Smooth muscle cell (in vitro differentiated cells): ENCODE measurements at regions not wholly inside any gene's neighbourhood (a gene's known extent, or its start where the extent isn't known, plus 50 kb on each side); places are given as distances from the start of the nearest gene placed in this dataset.

Experiments used
- DNase-seq: peaks from one replicate; lab custom pipeline; 2025; ENCODE audit not compliant: unreplicated experiment; lab: John Stamatoyannopoulos, UW
- H2AFZ ChIP-seq: fragments of 200-600 bp; sonication (generic); 2 replicates; pipeline ENCODE4 v1.6.0; 2016; ENCODE audit warnings: antibody characterized with exemption, low read depth, mild to moderate bottlenecking
- H3F3A ChIP-seq: fragments of 200-600 bp; sonication (generic); 2 replicates; pipeline ENCODE4 v1.6.0; 2017; ENCODE audit warnings: antibody characterized with exemption, low read depth
- H3K27ac ChIP-seq: fragments of 200-600 bp; sonication (generic); 2 replicates; pipeline ENCODE4 v1.5.1; 2016; ENCODE audit warnings: low read depth, mild to moderate bottlenecking
- H3K27me3 ChIP-seq: fragments of 200-600 bp; sonication (generic); 2 replicates; pipeline ENCODE4 v1.6.1; 2016; ENCODE audit warnings: low read depth, mild to moderate bottlenecking
- H3K36me3 ChIP-seq: fragments of 200-600 bp; sonication (generic); 2 replicates; pipeline ENCODE4 v1.5.1; 2016; ENCODE audit warnings: low read depth
- H3K4me1 ChIP-seq: fragments of 200-600 bp; sonication (generic); 2 replicates; pipeline ENCODE4 v1.5.1; 2016; ENCODE audit warnings: low read depth
- H3K4me2 ChIP-seq: fragments of 200-600 bp; sonication (generic); 2 replicates; pipeline ENCODE4 v1.6.0; 2016; ENCODE audit warnings: mild to moderate bottlenecking
- H3K4me3 ChIP-seq: fragments of 200-600 bp; sonication (generic); 2 replicates; pipeline ENCODE4 v1.5.1; 2016; ENCODE audit warnings: mild to moderate bottlenecking
- H3K79me2 ChIP-seq: fragments of 200-600 bp; sonication (generic); 2 replicates; pipeline ENCODE4 v1.6.0; 2016; ENCODE audit warnings: low read depth, mild to moderate bottlenecking
- H3K9ac ChIP-seq: fragments of 200-600 bp; sonication (generic); 2 replicates; pipeline ENCODE4 v1.6.0; 2016; ENCODE audit warnings: low read depth
- H3K9me3 ChIP-seq: fragments of 200-600 bp; sonication (generic); replicated peaks from 2 replicates; pipeline ENCODE4 v1.5.1; 2016; ENCODE audit warnings: low read depth
- H4K20me1 ChIP-seq: fragments of 200-600 bp; sonication (generic); 2 replicates; pipeline ENCODE4 v1.6.0; 2016; ENCODE audit warnings: low read depth
- WGBS: methylation state at CpG from one replicate; pipeline ENCODE4 v1.1.7; 2016; ENCODE audit warnings: low lambda C conversion rate; 5-methylcytosine and 5-hydroxymethylcytosine counted together
- TF ChIP-seq, protein P1 (sequence below): fragments of 200-600 bp; sonication (generic); IDR thresholded peaks from 2 replicates; pipeline ENCODE4 v1.5.1; 2017; ENCODE audit warnings: borderline replicate concordance, mild to moderate bottlenecking, antibody characterized with exemption; ENCODE audit not compliant: insufficient read depth, poor library complexity, severe bottlenecking

DNA sequence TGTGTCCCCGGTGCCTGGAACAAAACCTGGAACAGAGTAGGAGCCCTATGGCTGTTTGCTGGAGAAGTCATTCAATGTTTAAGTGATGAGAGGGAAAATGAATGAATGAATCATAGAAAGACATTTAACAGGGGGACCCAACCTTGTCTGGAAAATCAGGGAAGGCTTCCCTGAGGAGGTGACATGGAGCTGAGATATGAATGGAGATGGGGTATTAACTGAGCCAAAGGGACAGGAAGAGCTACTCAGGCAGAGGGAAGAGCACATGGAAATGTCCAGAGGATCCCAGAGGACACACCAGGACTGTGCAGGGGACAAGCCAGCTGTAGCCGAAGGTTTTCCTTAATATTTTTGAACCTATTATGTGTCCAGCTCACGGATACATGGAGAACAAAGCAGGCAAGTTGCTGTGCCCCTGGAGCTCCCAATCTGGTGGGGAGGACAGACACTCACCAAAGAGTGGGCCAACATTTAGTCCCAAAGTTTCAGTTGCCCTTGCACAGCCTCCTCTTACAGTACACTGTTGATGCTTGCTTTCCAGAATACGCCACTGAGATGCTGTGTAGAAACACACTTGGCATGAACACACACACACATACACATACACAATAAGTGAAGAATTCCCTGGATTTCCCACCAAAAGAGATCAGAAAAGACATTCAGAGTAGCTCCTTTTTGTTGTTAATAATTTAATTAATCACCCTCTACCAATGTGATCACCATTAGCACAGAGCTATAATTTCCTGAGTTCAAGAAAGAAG, 77.0 kb upstream of the PTPN1 start:
- H2AFZ ChIP-seq, result no peak overlapping the region
- no peaks in the 10 kb centered on the region for H3K27me3 ChIP-seq
- no peaks in the 10 kb centered on the region for H3K4me1 ChIP-seq

DNA sequence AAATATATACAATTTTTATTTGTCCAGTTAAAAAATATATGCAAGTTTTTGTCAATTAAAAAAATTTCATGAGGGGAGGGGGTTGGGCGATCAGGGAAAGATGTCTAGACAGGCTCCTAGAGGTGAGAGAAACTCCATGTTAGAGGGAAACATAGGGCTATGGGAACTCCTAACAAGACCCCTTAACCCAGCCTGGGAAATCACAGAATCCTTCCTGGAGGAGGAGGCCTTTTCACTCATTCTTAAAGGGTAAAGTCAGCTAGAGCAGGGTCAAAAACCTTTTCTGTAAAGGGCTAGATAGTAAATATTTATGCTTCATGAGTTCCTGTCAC, 75.9 kb upstream of the PTPN1 start:
- DNase-seq, result no peak
- no peak overlapping the region for H3K27ac ChIP-seq
- no peak overlapping the region for H3K4me2 ChIP-seq
- no peak overlapping the region for H3K4me3 ChIP-seq
- H3K9me3 ChIP-seq, result no peaks in the 10 kb centered on the region
- 100% methylated on average over 1 of the region's 1 CpG for WGBS
- no peaks in the 10 kb centered on the region for H3K4me1 ChIP-seq
- no peak overlapping the region for H3K9ac ChIP-seq
- H4K20me1 ChIP-seq, result no peaks in the 10 kb centered on the region
- no peaks in the 10 kb centered on the region for H3K79me2 ChIP-seq
- no peak overlapping the region for H2AFZ ChIP-seq
- peaks cover 1% of the 10 kb centered on the region for H3F3A ChIP-seq
- H3K27me3 ChIP-seq, result no peaks in the 10 kb centered on the region
- TF ChIP-seq, protein P1, sequence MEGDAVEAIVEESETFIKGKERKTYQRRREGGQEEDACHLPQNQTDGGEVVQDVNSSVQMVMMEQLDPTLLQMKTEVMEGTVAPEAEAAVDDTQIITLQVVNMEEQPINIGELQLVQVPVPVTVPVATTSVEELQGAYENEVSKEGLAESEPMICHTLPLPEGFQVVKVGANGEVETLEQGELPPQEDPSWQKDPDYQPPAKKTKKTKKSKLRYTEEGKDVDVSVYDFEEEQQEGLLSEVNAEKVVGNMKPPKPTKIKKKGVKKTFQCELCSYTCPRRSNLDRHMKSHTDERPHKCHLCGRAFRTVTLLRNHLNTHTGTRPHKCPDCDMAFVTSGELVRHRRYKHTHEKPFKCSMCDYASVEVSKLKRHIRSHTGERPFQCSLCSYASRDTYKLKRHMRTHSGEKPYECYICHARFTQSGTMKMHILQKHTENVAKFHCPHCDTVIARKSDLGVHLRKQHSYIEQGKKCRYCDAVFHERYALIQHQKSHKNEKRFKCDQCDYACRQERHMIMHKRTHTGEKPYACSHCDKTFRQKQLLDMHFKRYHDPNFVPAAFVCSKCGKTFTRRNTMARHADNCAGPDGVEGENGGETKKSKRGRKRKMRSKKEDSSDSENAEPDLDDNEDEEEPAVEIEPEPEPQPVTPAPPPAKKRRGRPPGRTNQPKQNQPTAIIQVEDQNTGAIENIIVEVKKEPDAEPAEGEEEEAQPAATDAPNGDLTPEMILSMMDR, result no peak
- H3K36me3 ChIP-seq, result no peaks in the 10 kb centered on the region

More for the DNA sequence above, 77.0 kb upstream of the PTPN1 start:
- TF ChIP-seq, protein P1, result no peak
- H3K4me2 ChIP-seq, result no peak overlapping the region
- DNase-seq, result no peak
- no peaks in the 10 kb centered on the region for H3K79me2 ChIP-seq
- H3K4me3 ChIP-seq, result no peak overlapping the region
- H3K9me3 ChIP-seq, result no peaks in the 10 kb centered on the region
- no peaks in the 10 kb centered on the region for H3F3A ChIP-seq
- no peak overlapping the region for H3K27ac ChIP-seq
- 98% methylated on average over 4 of the region's 4 CpGs for WGBS
- no peak overlapping the region for H3K9ac ChIP-seq
- H4K20me1 ChIP-seq, result no peaks in the 10 kb centered on the region
- no peaks in the 10 kb centered on the region for H3K36me3 ChIP-seq

DNA sequence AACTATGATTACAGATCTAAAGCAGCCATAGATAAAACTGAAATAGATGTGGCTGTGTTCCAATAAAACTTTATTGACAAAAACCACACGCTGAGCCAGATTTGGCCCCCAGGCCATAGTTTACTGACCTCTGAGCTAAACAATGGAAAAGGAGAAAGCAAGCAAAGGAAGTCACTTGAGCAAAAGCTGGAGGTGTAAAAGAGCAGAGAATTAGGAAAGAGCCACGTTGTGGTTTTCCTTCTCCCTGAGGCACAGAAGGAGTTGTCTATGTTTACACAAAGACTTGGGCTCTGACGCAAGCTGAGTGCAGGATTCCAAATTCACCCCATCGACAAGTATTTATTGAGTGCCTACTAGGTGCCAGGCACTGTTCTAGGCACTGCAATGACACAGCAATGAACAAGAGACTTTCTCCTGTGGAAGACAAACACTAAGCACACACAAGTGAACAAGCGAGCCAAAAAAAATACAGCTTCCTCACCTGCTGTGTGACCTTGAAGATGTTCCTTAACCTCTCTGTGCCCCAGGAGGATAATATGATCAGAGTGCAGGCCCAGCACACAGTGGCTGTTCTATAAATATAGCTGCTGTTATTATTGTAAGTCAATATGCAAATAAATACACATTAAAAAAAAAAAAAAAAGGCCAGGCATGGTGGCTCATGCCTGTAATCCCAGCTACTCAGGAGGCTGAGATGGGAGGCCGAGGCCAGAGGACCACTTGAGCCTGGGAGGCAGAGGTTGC, 75.4 kb upstream of the PTPN1 start:
- Histone ChIP-seq H2AFZ (no peak overlapping the region), H3K9ac (no peak overlapping the region), H3K27ac (no peak overlapping the region), H3F3A (peaks cover 7% of the 10 kb centered on the region), H3K27me3 (no peaks in the 10 kb centered on the region), H3K4me3 (no peak overlapping the region), H3K9me3 (no peaks in the 10 kb centered on the region), H4K20me1 (no peaks in the 10 kb centered on the region), H3K79me2 (no peaks in the 10 kb centered on the region), H3K4me1 (no peaks in the 10 kb centered on the region), H3K4me2 (no peak overlapping the region), H3K36me3 (no peaks in the 10 kb centered on the region)
- DNase-seq, result no peak
- WGBS, result 40% methylated on average over 6 of the region's 6 CpGs
- TF ChIP-seq, protein P1, result no peak
